ENCODE measurements at regions not wholly inside any gene's neighbourhood (a gene's known extent, or its start where the extent isn't known, plus 50 kb on each side); places are given as distances from the start of the nearest gene placed in this dataset.

GRCh38 chr14:53885136-53885640, 71.4 kb downstream of the BMP4 start:
- Mint-ChIP-seq H3K27me3 (ENCODE audit: unreplicated experiment) (peaks cover 2% of the 10 kb centered on the region), H3K36me3 (ENCODE audit: low read depth, unreplicated experiment) (no peaks in the 10 kb centered on the region), H3K27ac (ENCODE audit: unreplicated experiment) (no peak overlapping the region), H3K4me3 (ENCODE audit: unreplicated experiment) (no peak overlapping the region), H3K4me1 (ENCODE audit: unreplicated experiment) (peaks cover 3% of the 10 kb centered on the region), H3K9me3 (ENCODE audit: unreplicated experiment) (no peaks in the 10 kb centered on the region)
- no peak for DNase-seq (ENCODE audit: low spot score)
- TF ChIP-seq, protein P1, sequence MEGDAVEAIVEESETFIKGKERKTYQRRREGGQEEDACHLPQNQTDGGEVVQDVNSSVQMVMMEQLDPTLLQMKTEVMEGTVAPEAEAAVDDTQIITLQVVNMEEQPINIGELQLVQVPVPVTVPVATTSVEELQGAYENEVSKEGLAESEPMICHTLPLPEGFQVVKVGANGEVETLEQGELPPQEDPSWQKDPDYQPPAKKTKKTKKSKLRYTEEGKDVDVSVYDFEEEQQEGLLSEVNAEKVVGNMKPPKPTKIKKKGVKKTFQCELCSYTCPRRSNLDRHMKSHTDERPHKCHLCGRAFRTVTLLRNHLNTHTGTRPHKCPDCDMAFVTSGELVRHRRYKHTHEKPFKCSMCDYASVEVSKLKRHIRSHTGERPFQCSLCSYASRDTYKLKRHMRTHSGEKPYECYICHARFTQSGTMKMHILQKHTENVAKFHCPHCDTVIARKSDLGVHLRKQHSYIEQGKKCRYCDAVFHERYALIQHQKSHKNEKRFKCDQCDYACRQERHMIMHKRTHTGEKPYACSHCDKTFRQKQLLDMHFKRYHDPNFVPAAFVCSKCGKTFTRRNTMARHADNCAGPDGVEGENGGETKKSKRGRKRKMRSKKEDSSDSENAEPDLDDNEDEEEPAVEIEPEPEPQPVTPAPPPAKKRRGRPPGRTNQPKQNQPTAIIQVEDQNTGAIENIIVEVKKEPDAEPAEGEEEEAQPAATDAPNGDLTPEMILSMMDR (IDR thresholded peaks at IDR 0.05; ENCODE audit: unreplicated experiment) = no peak

- Mint-ChIP-seq H3K36me3 (ENCODE audit: low read depth, unreplicated experiment) (no peaks in the 10 kb centered on the region), H3K27ac (ENCODE audit: unreplicated experiment) (no peak overlapping the region), H3K27me3 (ENCODE audit: unreplicated experiment) (peaks cover 2% of the 10 kb centered on the region), H3K4me1 (ENCODE audit: unreplicated experiment) (peaks cover 1% of the 10 kb centered on the region), H3K9me3 (ENCODE audit: unreplicated experiment) (no peaks in the 10 kb centered on the region), H3K4me3 (ENCODE audit: unreplicated experiment) (no peak overlapping the region)
- TF ChIP-seq, protein P1 (IDR thresholded peaks at IDR 0.05; ENCODE audit: unreplicated experiment) = no peak
- DNase-seq (ENCODE audit: low spot score) = no peak
Observed at GRCh38 chr14:53884601-53885000, 72.0 kb downstream of the BMP4 start.

GRCh38 chr14:53883739-53884138, 72.9 kb downstream of the BMP4 start:
- no peaks in the 10 kb centered on the region for H3K4me1 Mint-ChIP-seq (ENCODE audit: unreplicated experiment)
- TF ChIP-seq, protein P1 (IDR thresholded peaks at IDR 0.05; ENCODE audit: unreplicated experiment) = no peak
- H3K27me3 Mint-ChIP-seq (ENCODE audit: unreplicated experiment) = peaks cover 2% of the 10 kb centered on the region
- no peaks in the 10 kb centered on the region for H3K9me3 Mint-ChIP-seq (ENCODE audit: unreplicated experiment)
- no peaks in the 10 kb centered on the region for H3K36me3 Mint-ChIP-seq (ENCODE audit: low read depth, unreplicated experiment)
- DNase-seq (ENCODE audit: low spot score) = no peak
- no peak overlapping the region for H3K27ac Mint-ChIP-seq (ENCODE audit: unreplicated experiment)
- H3K4me3 Mint-ChIP-seq (ENCODE audit: unreplicated experiment) = no peak overlapping the region

- Mint-ChIP-seq H3K4me3 (ENCODE audit: unreplicated experiment) (no peak overlapping the region), H3K9me3 (ENCODE audit: unreplicated experiment) (no peaks in the 10 kb centered on the region)
Observed at GRCh38 chr14:53882684-53883083, 73.9 kb downstream of the BMP4 start.

DNA sequence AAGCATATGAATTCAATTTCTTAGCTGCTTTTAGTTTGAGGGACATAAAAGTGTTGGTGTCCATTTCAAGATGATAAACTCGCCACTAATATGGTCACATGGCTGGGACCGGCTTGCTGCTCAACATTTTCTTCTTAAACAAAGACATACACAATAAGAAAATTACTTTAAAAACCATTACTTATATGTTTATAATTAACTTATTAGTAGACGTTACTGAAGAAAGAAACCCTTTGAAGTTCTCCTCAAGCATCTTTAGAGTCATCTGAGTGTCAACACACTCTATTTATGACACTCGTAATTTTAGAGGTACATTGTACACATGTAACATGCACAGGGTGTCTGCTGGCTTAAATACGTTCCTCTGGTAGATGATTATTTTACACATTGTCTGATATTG, 74.7 kb downstream of the BMP4 start:
- peaks cover 4% of the 10 kb centered on the region for H3K27me3 Mint-ChIP-seq (ENCODE audit: unreplicated experiment)
- no peaks in the 10 kb centered on the region for H3K4me1 Mint-ChIP-seq (ENCODE audit: unreplicated experiment)
- no peak overlapping the region for H3K27ac Mint-ChIP-seq (ENCODE audit: unreplicated experiment)
- TF ChIP-seq, protein P1 (IDR thresholded peaks at IDR 0.05; ENCODE audit: unreplicated experiment) = no peak
- H3K36me3 Mint-ChIP-seq (ENCODE audit: low read depth, unreplicated experiment) = no peaks in the 10 kb centered on the region
- DNase-seq (ENCODE audit: low spot score) = no peak
- no peaks in the 10 kb centered on the region for H3K9me3 Mint-ChIP-seq (ENCODE audit: unreplicated experiment)
- no peak overlapping the region for H3K4me3 Mint-ChIP-seq (ENCODE audit: unreplicated experiment)

More at GRCh38 chr14:53882684-53883083, 73.9 kb downstream of the BMP4 start:
- Mint-ChIP-seq H3K36me3 (ENCODE audit: low read depth, unreplicated experiment) (no peaks in the 10 kb centered on the region), H3K27ac (ENCODE audit: unreplicated experiment) (no peak overlapping the region), H3K27me3 (ENCODE audit: unreplicated experiment) (peaks cover 3% of the 10 kb centered on the region), H3K4me1 (ENCODE audit: unreplicated experiment) (no peaks in the 10 kb centered on the region)
- no peak for DNase-seq (ENCODE audit: low spot score)
- TF ChIP-seq, protein P1 (IDR thresholded peaks at IDR 0.05; ENCODE audit: unreplicated experiment) = no peak

Data from endothelial cell (in vitro differentiated cells).